ENCODE measurements at regions not wholly inside any gene's neighbourhood (a gene's known extent, or its start where the extent isn't known, plus 50 kb on each side); places are given as distances from the start of the nearest gene placed in this dataset.

- H3K4me1 Mint-ChIP-seq: peaks cover 6 to 8% of the 10 kb centered on the region in 2 experiments
- no peaks in the 10 kb centered on the region; a peak in 1 of 5 replicates for H3K9me3 Mint-ChIP-seq
- H3K36me3 Mint-ChIP-seq (ENCODE audit: insufficient read depth in 1 of 3, low read depth in 3 of 3): no peaks in the 10 kb centered on the region; a peak in 1 of 7 replicates
- Histone ChIP-seq H3K4ac (ENCODE audit: low read depth, low read length) (no peak overlapping the region), H2BK120ac (ENCODE audit: low read depth, low read length, poor library complexity, severe bottlenecking) (no peak overlapping the region), H3K23me2 (ENCODE audit: insufficient read length, low read depth, low read length, poor library complexity, severe bottlenecking) (peaks cover 3% of the 10 kb centered on the region), H4K20me1 (ENCODE audit: control insufficient read depth, insufficient read depth, insufficient read length) (no peaks in the 10 kb centered on the region), H3K4me2 (ENCODE audit: insufficient read depth, insufficient read length, low read length) (peak overlapping the region; percentile 16), H3K56ac (ENCODE audit: insufficient read length, low read depth, low read length) (no peak overlapping the region), H3K79me1 (ENCODE audit: insufficient read depth, low read depth, low read length, poor library complexity, severe bottlenecking) (no peaks in the 10 kb centered on the region), H3K79me2 (ENCODE audit: insufficient read depth, low read length) (no peaks in the 10 kb centered on the region), H3K9ac (ENCODE audit: extremely low read depth, insufficient read length, low read length) (no peak overlapping the region), H3K27me3 (ENCODE audit: insufficient read depth, low read length) (no peaks in the 10 kb centered on the region), H2AFZ (ENCODE audit: low read length) (no peak overlapping the region), H3T11ph (ENCODE audit: low read length) (no peak overlapping the region), H3K14ac (ENCODE audit: insufficient read depth, low read length) (no peak overlapping the region), H4K91ac (ENCODE audit: insufficient read length, low read depth, low read length) (no peak overlapping the region), H4K8ac (replicated peaks; ENCODE audit: insufficient read length, low read depth, low read length) (no peak overlapping the region), H2AK5ac (ENCODE audit: insufficient read length, low read length) (no peak overlapping the region), H3K23ac (ENCODE audit: insufficient read length, low read depth, low read length) (no peak overlapping the region), H2BK12ac (ENCODE audit: insufficient read length, low read depth, low read length) (no peak overlapping the region), H2BK20ac (ENCODE audit: low read depth, low read length, poor library complexity, severe bottlenecking) (no peak overlapping the region), H3K27ac (ENCODE audit: insufficient read length, low read depth, low read length) (no peak overlapping the region), H2BK5ac (ENCODE audit: insufficient read length, low read length) (no peak overlapping the region), H3K4me1 (ENCODE audit: insufficient read depth, low read length) (no peaks in the 10 kb centered on the region), H3K9me3 (ENCODE audit: control insufficient read depth, low read depth, low read length) (no peaks in the 10 kb centered on the region), H2BK15ac (ENCODE audit: low read depth, low read length) (no peak overlapping the region), H4K5ac (ENCODE audit: insufficient read length, low read depth, low read length) (no peak overlapping the region), H3K18ac (ENCODE audit: insufficient read length, low read depth, low read length) (no peak overlapping the region)
- WGBS (ENCODE audit: extremely low coverage, insufficient read length, low lambda C conversion rate): 60% methylated on average over 1 of the region's 4 CpGs
- H3K27me3 Mint-ChIP-seq (ENCODE audit: low read depth): no peaks in the 10 kb centered on the region
- peak; percentile 32 for DNase-seq
- TF ChIP-seq, protein P1, sequence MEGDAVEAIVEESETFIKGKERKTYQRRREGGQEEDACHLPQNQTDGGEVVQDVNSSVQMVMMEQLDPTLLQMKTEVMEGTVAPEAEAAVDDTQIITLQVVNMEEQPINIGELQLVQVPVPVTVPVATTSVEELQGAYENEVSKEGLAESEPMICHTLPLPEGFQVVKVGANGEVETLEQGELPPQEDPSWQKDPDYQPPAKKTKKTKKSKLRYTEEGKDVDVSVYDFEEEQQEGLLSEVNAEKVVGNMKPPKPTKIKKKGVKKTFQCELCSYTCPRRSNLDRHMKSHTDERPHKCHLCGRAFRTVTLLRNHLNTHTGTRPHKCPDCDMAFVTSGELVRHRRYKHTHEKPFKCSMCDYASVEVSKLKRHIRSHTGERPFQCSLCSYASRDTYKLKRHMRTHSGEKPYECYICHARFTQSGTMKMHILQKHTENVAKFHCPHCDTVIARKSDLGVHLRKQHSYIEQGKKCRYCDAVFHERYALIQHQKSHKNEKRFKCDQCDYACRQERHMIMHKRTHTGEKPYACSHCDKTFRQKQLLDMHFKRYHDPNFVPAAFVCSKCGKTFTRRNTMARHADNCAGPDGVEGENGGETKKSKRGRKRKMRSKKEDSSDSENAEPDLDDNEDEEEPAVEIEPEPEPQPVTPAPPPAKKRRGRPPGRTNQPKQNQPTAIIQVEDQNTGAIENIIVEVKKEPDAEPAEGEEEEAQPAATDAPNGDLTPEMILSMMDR (conservative IDR thresholded peaks at IDR 0.05): no peak
- H3K4me3 Mint-ChIP-seq: no peak overlapping the region
- peak overlapping the region in 1 of 3 experiments; percentile 36; a peak in 1 of 7 replicates for H3K27ac Mint-ChIP-seq
Observed at GRCh38 chr5:29042152-29042551, 2003.8 kb upstream of the CDH9 start.

All from H9 (cell line).